ENCODE measurements at regions not wholly inside any gene's neighbourhood (a gene's known extent, or its start where the extent isn't known, plus 50 kb on each side); places are given as distances from the start of the nearest gene placed in this dataset.

- RAD21 ChIA-PET (ENCODE audit: unreplicated experiment), result interaction anchor here (0.6 kb wide), 1 partner anchor 14 kb away, joined by 3 read pairs; no protein-coding TSS in a partner anchor
- no peak for FAIRE-seq
- SMC1A ChIA-PET (ENCODE audit: uncharacterized antibody, unreplicated experiment), result interaction anchor here (0.8 to 4.6 kb wide), 5 partner anchors 10 to 69 kb away, joined by 3 to 22 read pairs (median 4); no protein-coding TSS in a partner anchor
- 34% methylated on average over 10 of the region's 10 CpGs for WGBS (ENCODE audit: insufficient coverage, insufficient replicate concordance, low lambda C conversion rate, missing lambda C conversion rate)
- no peaks in the 10 kb centered on the region for H3K4me1 ChIP-seq (ENCODE audit: control insufficient read depth, insufficient read depth, low read length)
- H3K4me3 ChIP-seq, result no peak overlapping the region
- no peak for DNase-seq (ENCODE audit: low read depth, low spot score)
- CTCF ChIA-PET, result interaction anchor here (1.7 to 1.9 kb wide), 2 partner anchors 17 to 19 kb away, joined by 5 to 7 read pairs; no protein-coding TSS in a partner anchor
- H3K9ac ChIP-seq (ENCODE audit: control insufficient read depth, insufficient read depth, low read length), result no peak overlapping the region
- intact Hi-C loops (cut with micrococcal nuclease; ENCODE audit: unreplicated experiment), result no loop called here
- no peaks in the 10 kb centered on the region for H3K79me2 ChIP-seq (ENCODE audit: control insufficient read depth, insufficient read depth, low read length)
- H3K4me2 ChIP-seq (ENCODE audit: control insufficient read depth, insufficient read depth), result no peak overlapping the region
- H3K36me3 ChIP-seq (ENCODE audit: control insufficient read depth in 2 of 2, insufficient read depth in 2 of 2, low read length in 1 of 2), result no peaks in the 10 kb centered on the region
- H4K20me1 ChIP-seq (ENCODE audit: control insufficient read depth, insufficient read depth), result no peaks in the 10 kb centered on the region
- H3K9me3 ChIP-seq (replicated peaks; ENCODE audit: control insufficient read depth, insufficient read depth, low read length), result peaks cover 2% of the 10 kb centered on the region; the same call in 1 of the 3 replicates
- H2AFZ ChIP-seq (ENCODE audit: control insufficient read depth, low read depth, low read length), result no peak overlapping the region
- no peak for ATAC-seq
- H3K27me3 ChIP-seq (replicated peaks in 1 of 2; ENCODE audit: control insufficient read depth in 2 of 2, insufficient read depth in 2 of 2, low read length in 1 of 2), result no peaks in the 10 kb centered on the region
- in situ Hi-C loops (cut with MboI), result no loop called here
- H3K27ac ChIP-seq (ENCODE audit: control insufficient read depth, insufficient read depth), result no peak overlapping the region
- POLR2A ChIA-PET, result interaction anchor here (0.6 kb wide), 1 partner anchor 487 kb away, joined by 3 read pairs; no protein-coding TSS in a partner anchor
- no TSS peak for BruUV-seq (replicated peaks)
- TF ChIP-seq YY1 (IDR thresholded peaks at IDR 0.05; ENCODE audit: low read depth, low read length) (no peak), EZH2 (IDR thresholded peaks at IDR 0.05; ENCODE audit: borderline replicate concordance, control insufficient read depth, low read depth, low read length) (no peak), SIX5 (IDR thresholded peaks at IDR 0.05; ENCODE audit: low read depth, low read length, severe bottlenecking) (no peak), CREB1 (IDR thresholded peaks at IDR 0.05; ENCODE audit: low read depth) (no peak), MTA3 (IDR thresholded peaks at IDR 0.05; ENCODE audit: borderline replicate concordance, low read length) (no peak), TCF3 (IDR thresholded peaks at IDR 0.05; ENCODE audit: borderline replicate concordance, insufficient read depth, low read depth, low read length) (no peak), NR2F1 (conservative IDR thresholded peaks at IDR 0.05) (no peak), ETV6 (conservative IDR thresholded peaks at IDR 0.05 in 1 of 2, IDR thresholded peaks at IDR 0.05 in 1 of 2; ENCODE audit: borderline replicate concordance in 1 of 2, low read depth in 1 of 2) (no peak), RUNX3 (IDR thresholded peaks at IDR 0.05; ENCODE audit: low read length) (no peak), ATF7 (IDR thresholded peaks at IDR 0.05; ENCODE audit: low read depth) (no peak), PBX3 (IDR thresholded peaks at IDR 0.05; ENCODE audit: insufficient replicate concordance, low read depth, low read length) (no peak), PAX8 (IDR thresholded peaks at IDR 0.05) (no peak), PML (IDR thresholded peaks at IDR 0.05; ENCODE audit: low read length) (no peak), JUNB (IDR thresholded peaks at IDR 0.05) (no peak)
- TF ChIP-seq, protein P1, sequence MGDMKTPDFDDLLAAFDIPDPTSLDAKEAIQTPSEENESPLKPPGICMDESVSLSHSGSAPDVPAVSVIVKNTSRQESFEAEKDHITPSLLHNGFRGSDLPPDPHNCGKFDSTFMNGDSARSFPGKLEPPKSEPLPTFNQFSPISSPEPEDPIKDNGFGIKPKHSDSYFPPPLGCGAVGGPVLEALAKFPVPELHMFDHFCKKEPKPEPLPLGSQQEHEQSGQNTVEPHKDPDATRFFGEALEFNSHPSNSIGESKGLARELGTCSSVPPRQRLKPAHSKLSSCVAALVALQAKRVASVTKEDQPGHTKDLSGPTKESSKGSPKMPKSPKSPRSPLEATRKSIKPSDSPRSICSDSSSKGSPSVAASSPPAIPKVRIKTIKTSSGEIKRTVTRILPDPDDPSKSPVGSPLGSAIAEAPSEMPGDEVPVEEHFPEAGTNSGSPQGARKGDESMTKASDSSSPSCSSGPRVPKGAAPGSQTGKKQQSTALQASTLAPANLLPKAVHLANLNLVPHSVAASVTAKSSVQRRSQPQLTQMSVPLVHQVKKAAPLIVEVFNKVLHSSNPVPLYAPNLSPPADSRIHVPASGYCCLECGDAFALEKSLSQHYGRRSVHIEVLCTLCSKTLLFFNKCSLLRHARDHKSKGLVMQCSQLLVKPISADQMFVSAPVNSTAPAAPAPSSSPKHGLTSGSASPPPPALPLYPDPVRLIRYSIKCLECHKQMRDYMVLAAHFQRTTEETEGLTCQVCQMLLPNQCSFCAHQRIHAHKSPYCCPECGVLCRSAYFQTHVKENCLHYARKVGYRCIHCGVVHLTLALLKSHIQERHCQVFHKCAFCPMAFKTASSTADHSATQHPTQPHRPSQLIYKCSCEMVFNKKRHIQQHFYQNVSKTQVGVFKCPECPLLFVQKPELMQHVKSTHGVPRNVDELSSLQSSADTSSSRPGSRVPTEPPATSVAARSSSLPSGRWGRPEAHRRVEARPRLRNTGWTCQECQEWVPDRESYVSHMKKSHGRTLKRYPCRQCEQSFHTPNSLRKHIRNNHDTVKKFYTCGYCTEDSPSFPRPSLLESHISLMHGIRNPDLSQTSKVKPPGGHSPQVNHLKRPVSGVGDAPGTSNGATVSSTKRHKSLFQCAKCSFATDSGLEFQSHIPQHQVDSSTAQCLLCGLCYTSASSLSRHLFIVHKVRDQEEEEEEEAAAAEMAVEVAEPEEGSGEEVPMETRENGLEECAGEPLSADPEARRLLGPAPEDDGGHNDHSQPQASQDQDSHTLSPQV (IDR thresholded peaks at IDR 0.05), result no peak
- TF ChIP-seq, protein P2, sequence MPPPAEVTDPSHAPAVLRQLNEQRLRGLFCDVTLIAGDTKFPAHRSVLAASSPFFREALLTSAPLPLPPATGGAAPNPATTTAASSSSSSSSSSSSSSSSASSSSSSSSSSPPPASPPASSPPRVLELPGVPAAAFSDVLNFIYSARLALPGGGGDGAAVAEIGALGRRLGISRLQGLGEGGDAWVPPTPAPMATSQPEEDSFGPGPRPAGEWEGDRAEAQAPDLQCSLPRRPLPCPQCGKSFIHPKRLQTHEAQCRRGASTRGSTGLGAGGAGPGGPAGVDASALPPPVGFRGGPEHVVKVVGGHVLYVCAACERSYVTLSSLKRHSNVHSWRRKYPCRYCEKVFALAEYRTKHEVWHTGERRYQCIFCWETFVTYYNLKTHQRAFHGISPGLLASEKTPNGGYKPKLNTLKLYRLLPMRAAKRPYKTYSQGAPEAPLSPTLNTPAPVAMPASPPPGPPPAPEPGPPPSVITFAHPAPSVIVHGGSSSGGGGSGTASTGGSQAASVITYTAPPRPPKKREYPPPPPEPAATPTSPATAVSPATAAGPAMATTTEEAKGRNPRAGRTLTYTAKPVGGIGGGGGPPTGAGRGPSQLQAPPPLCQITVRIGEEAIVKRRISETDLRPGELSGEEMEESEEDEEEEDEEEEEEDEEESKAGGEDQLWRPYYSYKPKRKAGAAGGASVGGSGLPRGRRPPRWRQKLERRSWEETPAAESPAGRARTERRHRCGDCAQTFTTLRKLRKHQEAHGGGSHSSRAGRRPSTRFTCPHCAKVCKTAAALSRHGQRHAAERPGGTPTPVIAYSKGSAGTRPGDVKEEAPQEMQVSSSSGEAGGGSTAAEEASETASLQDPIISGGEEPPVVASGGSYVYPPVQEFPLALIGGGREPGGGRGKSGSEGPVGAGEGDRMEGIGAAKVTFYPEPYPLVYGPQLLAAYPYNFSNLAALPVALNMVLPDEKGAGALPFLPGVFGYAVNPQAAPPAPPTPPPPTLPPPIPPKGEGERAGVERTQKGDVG (CRISPR knock-in tag; IDR thresholded peaks at IDR 0.05), result no peak
Measured at GRCh38 chr14:58863661-58864345, 226.0 kb downstream of the DACT1 start.

Data from GM12878 (cell line).